Cerebellar cortex (tissue), 1 donor: ENCODE measurements at regions not wholly inside any gene's neighbourhood (a gene's known extent, or its start where the extent isn't known, plus 50 kb on each side); places are given as distances from the start of the nearest gene placed in this dataset.

Experiments used
- DNase-seq: peaks from one replicate; pipeline ENCODE4 v3.0.0-alpha.2; 2015; ENCODE audit warnings: low spot score

- no peak for DNase-seq
Observed at GRCh38 chr3:147015334-147015733, 391.0 kb downstream of the ZIC4 start.

- DNase-seq, result no peak
Observed at GRCh38 chr3:147008886-147009285, 397.5 kb downstream of the ZIC4 start.

- no peak for DNase-seq
Observed at GRCh38 chr3:147008458-147008857, 397.9 kb downstream of the ZIC4 start.

- DNase-seq, result no peak
Observed at GRCh38 chr3:147007736-147008245, 398.6 kb downstream of the ZIC4 start.

- no peak for DNase-seq
Observed at GRCh38 chr3:147002721-147003120, 397.6 kb upstream of the PLSCR5 start.

GRCh38 chr3:147000274-147000673 lies 395.1 kb upstream of the PLSCR5 start:
- no peak for DNase-seq

- DNase-seq, result no peak
Observed at GRCh38 chr3:146991907-146992306, 386.8 kb upstream of the PLSCR5 start.

- peak; percentile 95 for DNase-seq
Observed at GRCh38 chr3:146975476-146975875, 370.3 kb upstream of the PLSCR5 start.

- DNase-seq, result no peak
Observed at GRCh38 chr3:146975032-146975431, 369.9 kb upstream of the PLSCR5 start.

GRCh38 chr3:146974001-146974400 lies 368.9 kb upstream of the PLSCR5 start:
- peak; percentile 91 for DNase-seq

- no peak for DNase-seq
Observed at GRCh38 chr3:146972726-146973125, 367.6 kb upstream of the PLSCR5 start.

- DNase-seq, result no peak
Observed at GRCh38 chr3:146970236-146970635, 365.1 kb upstream of the PLSCR5 start.

- no peak for DNase-seq
Observed at GRCh38 chr3:146969356-146969755, 364.2 kb upstream of the PLSCR5 start.

GRCh38 chr3:146968204-146968651 lies 363.1 kb upstream of the PLSCR5 start:
- DNase-seq, result no peak

- DNase-seq, result no peak
Observed at GRCh38 chr3:146967783-146968182, 362.6 kb upstream of the PLSCR5 start.

GRCh38 chr3:146966124-146966523 lies 361.0 kb upstream of the PLSCR5 start:
- no peak for DNase-seq

GRCh38 chr3:146953511-146953981 lies 348.4 kb upstream of the PLSCR5 start:
- DNase-seq, result peak; percentile 52

GRCh38 chr3:146948985-146949384 lies 343.8 kb upstream of the PLSCR5 start:
- DNase-seq, result no peak

- DNase-seq, result no peak
Observed at GRCh38 chr3:146948186-146948585, 343.0 kb upstream of the PLSCR5 start.

- no peak for DNase-seq
Observed at GRCh38 chr3:146929696-146930095, 324.6 kb upstream of the PLSCR5 start.

GRCh38 chr3:146928421-146929059 lies 323.4 kb upstream of the PLSCR5 start:
- DNase-seq, result peak; percentile 80

GRCh38 chr3:146921693-146922092 lies 316.5 kb upstream of the PLSCR5 start:
- no peak for DNase-seq

- no peak for DNase-seq
Observed at GRCh38 chr3:146914409-146914808, 309.3 kb upstream of the PLSCR5 start.
